ENCODE measurements at regions not wholly inside any gene's neighbourhood (a gene's known extent, or its start where the extent isn't known, plus 50 kb on each side); places are given as distances from the start of the nearest gene placed in this dataset.

DNA sequence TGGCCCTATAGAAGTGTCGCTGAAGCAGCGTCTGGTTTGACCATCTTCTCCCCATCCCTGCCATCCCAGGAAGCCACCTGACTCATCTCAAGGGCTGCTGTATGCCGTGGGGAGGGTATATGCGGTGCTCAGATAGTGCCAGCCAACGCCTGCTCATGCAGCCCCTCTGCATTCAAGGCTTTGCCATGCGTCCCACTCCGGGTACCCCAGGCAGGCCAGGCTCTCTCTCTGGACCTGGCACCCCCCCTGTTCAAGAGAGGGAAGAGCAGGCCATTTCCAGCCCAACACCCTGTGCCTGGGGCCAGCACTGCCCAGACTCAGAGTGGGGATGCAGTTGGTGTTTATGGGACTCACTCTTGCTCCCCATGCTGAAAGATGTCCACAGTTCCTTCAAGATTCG, 130.0 kb downstream of the GLI2 start:
- no peaks in the 10 kb centered on the region for H3K9me3 ChIP-seq
- TF ChIP-seq, protein P1, sequence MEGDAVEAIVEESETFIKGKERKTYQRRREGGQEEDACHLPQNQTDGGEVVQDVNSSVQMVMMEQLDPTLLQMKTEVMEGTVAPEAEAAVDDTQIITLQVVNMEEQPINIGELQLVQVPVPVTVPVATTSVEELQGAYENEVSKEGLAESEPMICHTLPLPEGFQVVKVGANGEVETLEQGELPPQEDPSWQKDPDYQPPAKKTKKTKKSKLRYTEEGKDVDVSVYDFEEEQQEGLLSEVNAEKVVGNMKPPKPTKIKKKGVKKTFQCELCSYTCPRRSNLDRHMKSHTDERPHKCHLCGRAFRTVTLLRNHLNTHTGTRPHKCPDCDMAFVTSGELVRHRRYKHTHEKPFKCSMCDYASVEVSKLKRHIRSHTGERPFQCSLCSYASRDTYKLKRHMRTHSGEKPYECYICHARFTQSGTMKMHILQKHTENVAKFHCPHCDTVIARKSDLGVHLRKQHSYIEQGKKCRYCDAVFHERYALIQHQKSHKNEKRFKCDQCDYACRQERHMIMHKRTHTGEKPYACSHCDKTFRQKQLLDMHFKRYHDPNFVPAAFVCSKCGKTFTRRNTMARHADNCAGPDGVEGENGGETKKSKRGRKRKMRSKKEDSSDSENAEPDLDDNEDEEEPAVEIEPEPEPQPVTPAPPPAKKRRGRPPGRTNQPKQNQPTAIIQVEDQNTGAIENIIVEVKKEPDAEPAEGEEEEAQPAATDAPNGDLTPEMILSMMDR (IDR thresholded peaks at IDR 0.05), result no peak
- peaks cover 55% of the 10 kb centered on the region for H3K27me3 ChIP-seq
- H3K4me3 ChIP-seq (ENCODE audit: low read depth in 1 of 2, low read length in 1 of 2), result no peak overlapping the region
- no peak overlapping the region for H3K27ac ChIP-seq
- no peaks in the 10 kb centered on the region for H3K4me1 ChIP-seq (ENCODE audit: control insufficient read depth in 1 of 2, insufficient read depth in 1 of 2, low read depth in 1 of 2, low read length in 1 of 2)
- no peaks in the 10 kb centered on the region for H3K36me3 ChIP-seq

DNA sequence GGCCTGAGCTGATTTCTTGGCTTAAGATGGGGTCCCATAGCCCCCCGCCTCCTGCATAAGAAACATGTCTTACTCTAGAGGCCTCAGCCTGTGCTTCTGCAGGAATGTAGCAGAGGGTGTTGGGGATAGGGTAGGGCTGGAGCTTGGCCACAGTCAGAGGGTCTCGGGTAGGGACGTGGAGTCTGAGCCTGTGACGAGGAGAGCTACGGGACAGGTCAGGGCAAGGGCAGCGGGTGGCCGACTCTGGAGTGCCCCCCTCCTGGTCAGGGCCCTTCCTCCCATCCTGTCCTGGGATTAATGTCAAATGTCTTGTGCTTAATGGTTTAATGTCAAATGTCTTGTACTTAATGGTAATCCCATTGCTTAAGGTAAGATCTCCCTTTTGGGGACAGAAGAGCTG, 130.4 kb downstream of the GLI2 start:
- TF ChIP-seq, protein P1 (IDR thresholded peaks at IDR 0.05), result no peak
- no peaks in the 10 kb centered on the region for H3K4me1 ChIP-seq (ENCODE audit: control insufficient read depth in 1 of 2, insufficient read depth in 1 of 2, low read depth in 1 of 2, low read length in 1 of 2)
- H3K27ac ChIP-seq, result no peak overlapping the region
- H3K9me3 ChIP-seq, result no peaks in the 10 kb centered on the region
- H3K36me3 ChIP-seq, result no peaks in the 10 kb centered on the region
- no peak overlapping the region for H3K4me3 ChIP-seq (ENCODE audit: low read depth in 1 of 2, low read length in 1 of 2)
- peaks cover 55% of the 10 kb centered on the region for H3K27me3 ChIP-seq

DNA sequence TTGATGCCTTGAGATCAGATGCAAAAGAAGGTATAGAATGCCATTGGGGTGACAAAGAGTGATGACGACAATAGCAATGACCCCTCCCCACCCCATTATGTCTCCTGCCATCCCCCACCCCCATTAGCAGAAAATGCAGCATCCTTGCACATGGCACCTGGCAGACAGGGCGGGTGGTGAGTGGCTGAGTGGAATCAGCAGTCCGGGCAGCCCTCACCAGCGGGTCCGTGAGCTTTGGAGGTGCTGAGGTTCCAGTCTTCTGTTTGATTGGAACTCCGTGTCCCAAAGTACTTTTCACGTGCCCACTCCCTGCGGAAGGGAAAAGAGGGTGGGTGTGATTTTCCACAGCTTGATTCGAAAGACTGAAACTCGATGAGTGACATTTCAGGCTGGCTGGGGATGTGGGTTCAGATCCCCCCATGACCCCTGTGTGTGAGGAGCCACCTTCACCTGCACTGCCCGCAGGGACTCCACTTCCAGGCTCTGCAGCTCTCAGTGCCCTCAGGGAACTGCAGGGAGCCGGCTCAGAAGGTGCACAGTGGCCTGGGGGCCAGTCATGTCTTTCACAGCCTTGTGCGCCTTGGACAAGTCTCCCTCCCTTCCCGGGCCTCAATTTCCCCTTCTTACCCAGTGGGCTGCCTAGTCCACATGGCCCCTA, 130.9 kb downstream of the GLI2 start:
- peaks cover 55% of the 10 kb centered on the region for H3K27me3 ChIP-seq
- no peaks in the 10 kb centered on the region for H3K4me1 ChIP-seq (ENCODE audit: control insufficient read depth in 1 of 2, insufficient read depth in 1 of 2, low read depth in 1 of 2, low read length in 1 of 2)
- no peak overlapping the region for H3K27ac ChIP-seq
- H3K9me3 ChIP-seq, result no peaks in the 10 kb centered on the region
- no peak overlapping the region for H3K4me3 ChIP-seq (ENCODE audit: low read depth in 1 of 2, low read length in 1 of 2)
- TF ChIP-seq, protein P1 (IDR thresholded peaks at IDR 0.05), result no peak
- H3K36me3 ChIP-seq, result no peaks in the 10 kb centered on the region

DNA sequence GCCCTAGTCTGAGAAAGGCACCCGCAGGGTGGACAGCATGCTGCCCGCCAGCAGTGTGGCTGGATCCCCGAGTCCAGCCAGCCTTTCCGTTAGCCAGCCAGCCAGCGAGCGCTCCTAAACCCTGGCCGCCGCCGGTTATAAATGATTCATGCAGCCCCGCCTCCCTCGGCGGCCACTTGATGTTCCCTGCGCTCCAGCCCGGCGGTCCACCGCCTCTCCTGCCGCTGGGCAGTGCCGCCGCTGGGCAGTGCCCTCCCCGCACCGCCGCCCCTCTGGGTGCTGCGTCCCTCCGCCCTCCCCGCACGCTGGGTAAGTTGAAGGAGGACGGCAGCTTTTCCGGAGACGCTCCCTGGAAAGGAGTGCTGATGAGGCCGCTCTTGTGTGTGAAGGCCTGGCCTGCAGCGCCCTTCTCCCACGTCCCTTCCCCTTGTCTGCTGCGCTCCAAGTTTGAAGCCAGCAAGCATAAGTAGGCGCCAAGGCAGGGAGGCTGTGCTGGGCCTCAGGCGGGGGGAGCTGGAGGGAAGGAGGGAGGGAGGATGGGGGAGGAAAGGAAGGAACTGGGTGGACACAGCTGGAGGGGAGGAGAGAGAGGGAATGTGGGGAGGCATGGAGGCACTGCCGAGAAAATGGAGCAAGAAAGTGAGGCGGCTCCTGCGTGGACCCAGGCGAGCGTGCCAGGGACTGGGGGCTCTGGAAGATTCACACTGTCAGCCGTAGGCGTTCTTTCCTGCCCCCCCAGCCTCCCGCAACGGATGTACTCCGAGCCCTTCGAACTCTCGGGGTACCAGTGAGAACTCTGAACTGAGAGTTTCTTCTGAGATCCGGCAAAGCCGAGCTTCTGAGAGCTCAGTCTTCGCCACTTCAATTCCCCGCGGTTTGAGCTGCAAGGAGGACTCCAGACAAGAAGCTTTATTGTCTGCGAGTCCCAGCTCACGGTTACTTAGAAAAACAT, 131.9 kb downstream of the GLI2 start:
- Histone ChIP-seq H3K9me3 (no peaks in the 10 kb centered on the region), H3K4me1 (ENCODE audit: control insufficient read depth in 1 of 2, insufficient read depth in 1 of 2, low read depth in 1 of 2, low read length in 1 of 2) (no peaks in the 10 kb centered on the region), H3K36me3 (no peaks in the 10 kb centered on the region), H3K4me3 (ENCODE audit: low read depth in 1 of 2, low read length in 1 of 2) (no peak overlapping the region), H3K27ac (no peak overlapping the region), H3K27me3 (peaks cover 55% of the 10 kb centered on the region)
- TF ChIP-seq, protein P1 (IDR thresholded peaks at IDR 0.05), result no peak

DNA sequence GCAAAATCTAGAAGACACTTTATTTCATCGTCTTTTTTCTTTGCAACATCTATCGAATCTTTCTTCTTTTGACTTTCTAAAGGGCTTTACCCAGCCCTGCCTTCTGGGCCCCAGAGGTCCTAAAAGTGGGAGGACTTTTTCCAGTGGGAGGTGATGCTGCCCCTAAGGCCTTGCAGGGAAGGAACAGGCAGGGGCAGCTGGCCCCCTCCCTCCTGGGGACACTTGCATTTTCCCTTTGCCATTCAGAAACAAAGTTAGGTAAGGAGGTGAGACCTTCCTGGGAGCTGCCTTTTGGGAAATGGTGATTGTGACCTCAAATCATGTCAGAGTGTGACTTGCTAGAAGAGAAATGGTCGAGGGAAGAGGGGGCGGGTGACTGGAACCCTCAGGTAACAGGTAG, 132.7 kb downstream of the GLI2 start:
- Histone ChIP-seq H3K36me3 (no peaks in the 10 kb centered on the region), H3K27ac (no peak overlapping the region), H3K4me3 (ENCODE audit: low read depth in 1 of 2, low read length in 1 of 2) (no peak overlapping the region), H3K4me1 (ENCODE audit: control insufficient read depth in 1 of 2, insufficient read depth in 1 of 2, low read depth in 1 of 2, low read length in 1 of 2) (no peaks in the 10 kb centered on the region), H3K9me3 (no peaks in the 10 kb centered on the region), H3K27me3 (peaks cover 55% of the 10 kb centered on the region)
- TF ChIP-seq, protein P1 (IDR thresholded peaks at IDR 0.05), result no peak
